ENCODE measurements at regions not wholly inside any gene's neighbourhood (a gene's known extent, or its start where the extent isn't known, plus 50 kb on each side); places are given as distances from the start of the nearest gene placed in this dataset.
"Not testable (repeated sequence)": the region's sequence is repeated elsewhere in the genome, so short reads cannot be mapped to it uniquely, and the experiment has no call there.

GRCh38 chr7:142641252-142641651, 108.0 kb upstream of the PRSS1 start:
- TF ChIP-seq CTCF (conservative IDR thresholded peaks at IDR 0.05; ENCODE audit: low read length); EZH2phosphoT487 (IDR thresholded peaks at IDR 0.05; ENCODE audit: borderline replicate concordance): not testable (repeated sequence)

Measured in Loucy (cell line).